GM21529 (cell line): ENCODE measurements at regions not wholly inside any gene's neighbourhood (a gene's known extent, or its start where the extent isn't known, plus 50 kb on each side); places are given as distances from the start of the nearest gene placed in this dataset.

Experiments used
- ATAC-seq: cut with Tn5 transposase; IDR thresholded peaks from one replicate; pipeline ENCODE4 v1.9.1; 2021; ENCODE audit not compliant: unreplicated experiment

- no peak for ATAC-seq
Measured at GRCh38 chr9:107064378-107064777, 201.4 kb downstream of the ZNF462 start.

DNA sequence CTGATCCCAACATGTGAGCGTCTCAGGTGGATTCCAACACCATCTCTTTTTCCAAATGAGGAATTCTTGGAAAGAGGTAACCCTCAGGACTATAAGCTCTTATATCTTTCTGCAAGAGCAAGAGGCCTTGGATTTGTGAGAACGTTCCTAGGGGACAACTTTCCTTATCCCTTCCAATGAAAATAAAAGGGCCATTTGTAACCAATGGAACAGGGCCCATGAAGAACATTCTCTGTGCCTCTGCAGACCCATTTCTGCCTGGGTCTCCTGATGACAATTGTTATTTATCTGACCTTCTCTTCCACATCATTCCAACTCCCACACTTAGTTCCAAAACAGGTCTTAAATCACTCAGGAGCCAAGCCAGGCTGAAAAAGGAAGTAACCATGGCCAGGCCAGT, 202.6 kb downstream of the ZNF462 start:
- ATAC-seq = no peak

DNA sequence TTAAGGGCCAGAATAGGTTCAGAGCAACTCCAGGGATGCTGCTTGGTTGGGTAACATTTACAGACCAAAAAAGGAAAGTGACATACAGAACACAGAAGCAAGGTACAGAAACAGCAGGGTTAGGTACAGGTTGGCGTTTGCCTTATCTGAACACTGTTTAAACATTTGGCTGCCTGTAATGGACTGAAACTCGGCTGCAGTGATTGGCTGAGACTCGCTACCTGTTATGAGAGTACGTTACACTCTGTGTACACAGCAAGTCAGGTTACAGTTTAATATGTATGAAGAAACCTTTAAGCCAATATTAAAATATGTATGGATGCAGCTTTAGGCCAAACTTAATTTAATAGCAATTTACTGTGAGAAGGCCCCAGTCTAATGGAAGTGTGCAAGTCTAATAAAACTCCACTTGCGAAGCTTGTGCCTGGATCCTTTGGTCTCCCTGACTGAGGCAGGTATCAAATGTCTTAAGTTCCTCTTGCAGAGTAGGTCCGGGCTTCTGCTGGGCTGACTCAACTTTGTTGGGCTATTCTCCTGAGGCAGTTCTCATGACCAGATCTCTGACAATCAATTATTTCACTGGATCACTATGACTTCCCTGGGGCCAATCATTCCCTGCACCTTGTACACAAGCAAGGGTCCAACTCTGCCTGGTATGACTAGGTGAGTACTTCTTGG, 204.9 kb downstream of the ZNF462 start:
- no peak for ATAC-seq

DNA sequence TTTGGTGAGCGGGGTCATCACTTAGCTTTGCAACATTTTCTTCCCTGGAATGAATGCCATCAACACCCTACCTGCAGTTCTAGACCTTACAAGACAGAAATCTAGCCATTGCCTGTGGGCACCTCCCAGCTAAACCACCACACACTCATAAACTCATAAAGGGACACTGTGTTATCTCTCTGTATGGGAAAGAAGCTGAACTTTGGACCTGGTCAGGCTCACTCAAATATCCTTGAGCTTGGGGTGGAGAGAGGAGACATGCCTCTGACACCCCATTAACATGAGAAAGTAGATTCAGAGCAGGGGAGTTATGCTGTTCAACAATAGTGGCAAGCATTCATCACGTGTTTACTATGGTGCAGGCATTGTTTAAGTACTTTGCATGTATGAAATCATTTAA, 205.6 kb downstream of the ZNF462 start:
- no peak for ATAC-seq

DNA sequence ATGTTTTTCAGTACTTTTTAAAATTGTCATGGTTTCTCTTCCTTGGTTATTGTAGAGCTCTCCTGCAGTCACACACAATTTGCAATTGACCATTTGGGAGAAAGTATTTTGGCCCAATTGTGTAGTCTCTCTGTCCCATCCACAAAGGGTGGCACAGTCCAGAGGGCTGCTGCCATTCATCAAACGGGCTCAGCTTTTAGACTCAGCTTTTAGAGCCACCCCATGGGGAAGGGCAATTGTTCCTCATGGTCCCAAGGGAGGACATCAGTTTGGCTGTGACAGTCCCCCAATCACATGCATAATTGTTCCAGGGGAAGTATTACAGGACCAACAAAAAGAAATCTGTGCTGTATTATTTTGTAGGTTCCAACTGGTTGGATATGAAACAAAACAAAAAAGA, 207.6 kb downstream of the ZNF462 start:
- ATAC-seq = no peak

DNA sequence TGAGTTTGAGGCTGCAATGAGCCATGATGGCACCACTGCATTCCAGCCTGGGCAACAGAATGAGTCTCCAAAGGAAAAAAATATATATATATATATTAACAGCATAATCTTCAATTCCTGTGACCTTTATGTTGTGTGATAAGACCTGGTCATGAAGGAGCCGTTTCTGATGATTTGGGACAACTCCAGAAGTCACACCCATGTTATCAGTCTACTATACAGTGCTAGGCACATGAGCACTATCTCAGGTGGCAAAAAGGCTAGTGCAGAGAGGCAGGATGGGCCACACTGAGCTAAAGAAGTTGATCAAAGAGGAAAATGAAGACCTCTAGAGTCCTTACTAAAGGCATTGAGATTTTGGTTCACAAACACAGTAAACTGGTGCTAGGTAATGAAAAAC, 205.0 kb upstream of the RAD23B start:
- no peak for ATAC-seq

DNA sequence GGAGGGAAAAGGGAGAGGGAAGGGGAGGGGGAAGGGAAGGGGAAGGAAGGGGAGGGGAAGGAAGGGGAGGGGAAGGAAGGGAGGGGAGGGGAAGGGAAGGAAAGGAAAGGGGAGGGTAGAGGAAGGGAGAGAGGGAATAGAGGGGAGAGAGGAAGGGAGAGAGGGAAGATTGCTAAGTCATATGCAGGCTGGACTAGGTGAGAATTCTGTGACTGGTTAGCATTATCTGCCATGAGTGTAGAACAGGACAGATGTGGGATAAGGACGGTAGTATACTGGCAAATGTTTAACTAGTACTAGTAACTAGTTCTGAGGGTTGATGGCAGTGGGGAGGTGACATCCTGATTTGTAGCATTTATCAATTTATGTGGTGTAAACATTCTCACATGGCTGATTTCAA, 203.5 kb upstream of the RAD23B start:
- no peak for ATAC-seq

DNA sequence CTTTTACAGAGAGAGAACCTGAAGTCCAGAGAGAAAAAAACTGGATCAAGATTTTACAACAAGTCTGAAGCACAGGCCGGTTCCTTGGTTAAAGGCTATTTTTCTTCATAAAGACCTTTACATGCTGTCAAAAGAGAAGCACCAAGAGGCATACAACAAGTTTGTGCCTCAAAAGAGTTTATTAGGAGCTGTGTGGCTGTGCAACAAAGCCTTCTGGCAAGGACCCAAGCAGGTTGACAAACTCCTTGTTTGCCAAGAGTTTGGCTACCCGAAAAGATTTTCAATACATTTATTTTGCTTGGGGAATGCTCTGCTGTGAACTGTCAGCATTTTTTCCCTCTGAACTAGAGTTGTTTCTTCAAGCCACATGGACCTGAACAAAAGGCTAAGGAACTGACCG, 202.9 kb upstream of the RAD23B start:
- no peak for ATAC-seq

DNA sequence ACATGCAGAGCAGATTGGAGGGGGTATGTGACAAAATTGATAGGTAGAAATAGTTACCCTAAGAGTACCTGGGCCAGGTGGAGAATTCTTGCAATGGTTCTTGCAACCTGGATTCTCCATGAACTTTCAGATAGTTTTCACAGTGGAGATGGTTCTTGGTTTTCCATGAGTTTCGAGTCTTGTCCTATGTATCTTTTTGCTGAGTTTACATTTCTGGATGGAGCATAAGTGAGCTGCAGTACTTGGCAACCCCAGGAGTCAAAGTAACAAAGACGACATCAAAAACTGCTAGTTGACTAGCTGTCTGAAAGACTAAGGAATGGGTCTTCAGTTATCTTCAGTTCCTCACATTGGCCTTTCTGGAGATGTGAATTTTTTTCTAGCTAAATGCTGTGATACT, 196.6 kb upstream of the RAD23B start:
- ATAC-seq = no peak

GRCh38 chr9:107087222-107087621, 195.9 kb upstream of the RAD23B start:
- ATAC-seq = no peak

- no peak for ATAC-seq
Measured at GRCh38 chr9:107090218-107090617, 192.9 kb upstream of the RAD23B start.

DNA sequence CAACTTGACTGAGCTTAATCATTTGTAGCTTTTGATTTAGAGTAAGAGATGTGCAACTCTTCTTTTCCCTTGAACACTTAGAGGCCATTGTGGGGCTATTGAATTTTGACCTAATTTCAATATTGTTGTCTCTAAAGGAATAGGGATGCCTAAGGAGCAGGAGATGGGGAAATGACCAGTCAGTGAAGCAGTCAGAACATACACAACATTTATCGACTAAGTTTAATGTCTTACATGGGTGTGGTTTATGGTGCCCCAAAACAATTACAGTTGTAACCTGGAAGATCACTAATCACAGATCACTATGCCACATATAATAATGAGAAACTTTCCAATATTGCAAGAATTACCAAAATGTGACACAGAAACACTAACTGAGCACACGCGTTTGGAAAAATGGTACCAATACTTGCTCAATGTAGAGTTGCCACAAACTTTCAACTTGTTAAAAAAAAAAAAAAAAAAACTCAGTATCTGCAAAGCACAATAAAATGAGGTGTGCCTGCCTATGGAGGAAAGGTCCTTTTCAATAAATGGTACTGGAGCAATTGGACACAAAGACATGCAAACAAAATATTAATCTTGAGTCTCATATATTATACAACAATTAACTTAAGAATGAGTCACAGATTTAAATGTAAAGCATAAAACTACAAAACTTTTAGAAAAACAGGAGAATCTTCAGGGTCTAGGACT, 189.6 kb upstream of the RAD23B start:
- ATAC-seq = no peak

DNA sequence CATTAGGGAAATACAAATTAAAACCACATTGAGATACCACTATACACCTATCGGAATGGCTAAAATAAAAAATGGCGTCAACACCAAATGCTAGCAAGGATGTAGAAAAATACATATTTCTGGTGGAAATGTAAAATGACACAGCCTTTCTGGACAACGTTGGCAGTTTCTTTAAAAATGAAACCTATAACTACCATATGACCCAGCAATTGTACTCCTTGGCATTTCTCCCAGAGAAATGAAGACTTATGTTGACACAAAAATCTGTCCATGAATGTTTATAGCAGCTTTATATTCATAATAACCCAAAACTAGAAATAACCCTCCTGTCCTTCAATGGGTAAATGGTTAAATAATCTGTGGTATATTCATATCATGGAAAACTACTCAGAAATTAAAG, 188.7 kb upstream of the RAD23B start:
- no peak for ATAC-seq

- no peak for ATAC-seq
Measured at GRCh38 chr9:107100591-107100990, 182.5 kb upstream of the RAD23B start.

DNA sequence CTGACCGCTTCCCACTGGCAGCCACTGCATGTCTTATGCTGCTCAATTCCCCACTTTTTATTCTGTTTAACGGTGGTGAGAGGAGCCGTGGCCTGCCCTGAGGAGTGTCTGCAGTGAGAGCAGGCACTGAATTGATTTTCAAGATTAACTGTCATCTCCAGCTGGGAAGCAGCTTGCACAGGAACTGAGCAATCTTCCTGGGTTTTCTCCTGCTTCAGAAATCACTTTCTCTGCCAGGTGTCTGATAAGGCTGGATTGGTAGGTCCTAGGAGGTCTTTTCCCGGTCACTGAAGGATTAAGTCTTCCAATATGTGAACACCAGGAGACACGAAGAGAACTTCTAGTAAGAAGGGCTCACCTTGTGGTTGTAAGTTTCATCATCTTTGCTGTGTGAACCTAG, 181.1 kb upstream of the RAD23B start:
- no peak for ATAC-seq

DNA sequence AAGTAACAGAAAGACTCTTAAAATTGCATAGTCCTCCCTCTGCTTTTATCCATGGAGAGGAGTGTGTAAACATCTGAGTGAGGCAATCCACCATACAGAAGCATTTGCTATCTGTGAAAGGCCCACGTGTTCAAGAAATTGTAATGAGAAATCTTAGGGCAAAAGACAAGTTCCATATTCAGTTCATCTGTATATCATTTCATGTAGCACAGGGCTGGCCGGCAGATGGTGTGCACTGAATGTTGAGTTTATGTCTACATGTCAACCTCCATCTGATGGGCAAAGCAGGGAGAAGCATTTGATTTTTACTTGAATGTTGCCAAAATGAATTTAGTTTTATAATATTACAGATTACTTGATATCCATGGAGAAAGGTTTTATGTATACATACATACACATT, 179.5 kb upstream of the RAD23B start:
- no peak for ATAC-seq

DNA sequence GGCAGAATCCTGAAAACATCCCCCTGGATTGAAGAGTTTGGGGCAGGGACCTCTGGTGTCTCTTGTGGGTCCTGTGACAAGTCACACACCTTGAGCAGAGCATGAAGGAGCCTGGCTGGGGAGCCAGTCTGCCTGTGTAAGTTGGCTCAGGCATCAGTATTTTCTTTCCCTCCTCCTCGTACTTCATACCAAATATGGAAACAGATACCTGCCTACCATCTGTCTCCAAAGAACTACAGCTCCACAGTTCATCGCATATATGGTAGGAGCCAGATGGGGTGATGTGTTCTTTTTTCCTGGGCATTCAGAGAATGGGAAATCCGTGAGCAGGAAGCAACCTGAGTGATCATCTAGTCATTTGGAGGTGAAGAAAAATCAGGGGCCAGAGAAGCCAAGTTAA, 177.3 kb upstream of the RAD23B start:
- ATAC-seq = no peak

DNA sequence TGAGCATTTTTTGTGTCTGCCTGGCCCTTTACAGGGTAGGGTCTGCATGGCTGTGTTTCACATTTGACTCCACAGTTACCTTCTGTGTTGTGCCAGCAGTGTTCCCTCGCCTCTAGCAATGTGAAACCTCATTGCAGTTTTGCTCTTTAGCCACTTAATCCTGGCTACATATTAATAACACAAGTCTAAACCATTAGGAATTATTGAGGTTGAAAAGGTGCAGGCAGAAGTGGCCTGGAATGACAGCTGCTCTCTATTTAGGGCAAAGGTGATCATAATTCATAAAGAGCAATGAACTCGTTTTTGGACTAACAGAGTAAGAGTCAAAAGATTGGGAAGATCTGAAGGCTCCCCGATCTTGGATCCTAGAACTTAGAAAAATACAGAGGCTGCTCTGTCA, 176.7 kb upstream of the RAD23B start:
- no peak for ATAC-seq

GRCh38 chr9:107108342-107109130, 174.5 kb upstream of the RAD23B start:
- no peak for ATAC-seq

GRCh38 chr9:107109324-107109723, 173.8 kb upstream of the RAD23B start:
- no peak for ATAC-seq

DNA sequence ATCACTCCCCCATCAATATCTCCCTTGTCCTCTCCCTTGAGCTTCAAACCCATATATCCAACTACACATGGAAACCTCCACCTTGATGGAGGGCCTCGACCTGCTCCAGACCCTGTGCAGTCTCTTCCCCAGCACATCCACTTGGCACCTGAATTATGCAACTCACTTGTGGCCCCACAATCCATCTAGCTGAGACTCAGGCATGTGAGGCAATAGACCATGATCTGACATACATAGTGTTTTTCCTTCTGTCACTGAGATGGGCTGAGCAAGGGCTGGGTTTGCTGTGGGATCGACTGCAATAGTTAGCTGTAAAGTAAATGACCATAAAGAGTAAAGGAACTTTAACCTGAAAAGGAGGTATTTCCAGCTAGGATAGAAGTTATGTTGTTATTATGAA, 172.9 kb upstream of the RAD23B start:
- no peak for ATAC-seq

DNA sequence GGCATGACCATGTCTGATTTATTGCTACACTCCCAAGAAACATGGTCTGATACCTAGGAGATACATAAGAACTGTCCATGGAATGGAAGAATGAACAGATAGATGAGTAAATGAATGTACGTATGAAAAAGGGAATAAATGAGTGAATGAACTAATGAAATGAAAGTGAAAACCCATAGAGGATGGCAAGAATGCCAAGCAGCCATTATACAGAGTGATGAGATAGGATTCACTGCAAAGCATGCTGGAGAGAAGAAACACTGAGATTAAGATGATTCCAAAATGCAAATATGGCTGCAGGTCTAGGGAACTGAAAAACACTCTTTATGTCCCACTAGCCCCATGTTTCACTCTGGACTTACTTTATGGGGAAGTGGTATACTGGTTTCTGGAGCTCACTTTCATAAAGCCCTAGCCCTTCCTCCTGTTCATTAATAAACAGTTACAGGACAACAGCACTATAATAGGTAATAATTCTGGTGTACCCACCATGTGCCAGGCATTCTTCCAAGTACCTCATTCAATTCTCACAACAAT, 170.3 kb upstream of the RAD23B start:
- ATAC-seq = peak; percentile 88
